GM18870 (cell line): ENCODE measurements at regions not wholly inside any gene's neighbourhood (a gene's known extent, or its start where the extent isn't known, plus 50 kb on each side); places are given as distances from the start of the nearest gene placed in this dataset.
"Not testable (repeated sequence)": the region's sequence is repeated elsewhere in the genome, so short reads cannot be mapped to it uniquely, and the experiment has no call there.

ENCODE experiments used
- ATAC-seq: cut with Tn5 transposase; IDR thresholded peaks from one replicate; pipeline ENCODE4 v1.9.1; 2021; ENCODE audit warnings: moderate library complexity; ENCODE audit not compliant: unreplicated experiment

- no peak for ATAC-seq
These were observed 333.6 kb downstream of the ADGRD1 start for GRCh38 chr12:131287015-131287937.

GRCh38 chr12:131287938-131288764 lies 334.4 kb downstream of the ADGRD1 start:
- ATAC-seq, result no peak

GRCh38 chr12:131288765-131289695 lies 335.3 kb downstream of the ADGRD1 start:
- not testable (repeated sequence) for ATAC-seq

GRCh38 chr12:131289807-131290206 lies 336.1 kb downstream of the ADGRD1 start:
- ATAC-seq, result not testable (repeated sequence)

GRCh38 chr12:131290255-131290959 lies 336.7 kb downstream of the ADGRD1 start:
- no peak for ATAC-seq

GRCh38 chr12:131293071-131294015 lies 339.6 kb downstream of the ADGRD1 start:
- not testable (repeated sequence) for ATAC-seq

- ATAC-seq, result not testable (repeated sequence)
These were observed 341.0 kb downstream of the ADGRD1 start for GRCh38 chr12:131294716-131295115.

GRCh38 chr12:131295117-131295516 lies 341.4 kb downstream of the ADGRD1 start:
- ATAC-seq, result not testable (repeated sequence)

GRCh38 chr12:131295559-131295958 lies 341.9 kb downstream of the ADGRD1 start:
- not testable (repeated sequence) for ATAC-seq

GRCh38 chr12:131296136-131296535 lies 342.4 kb downstream of the ADGRD1 start:
- not testable (repeated sequence) for ATAC-seq

GRCh38 chr12:131296651-131297050 lies 342.9 kb downstream of the ADGRD1 start:
- ATAC-seq, result not testable (repeated sequence)

GRCh38 chr12:131298526-131299369 lies 345.0 kb downstream of the ADGRD1 start:
- ATAC-seq, result not testable (repeated sequence)

GRCh38 chr12:131299370-131299701 lies 345.6 kb downstream of the ADGRD1 start:
- ATAC-seq, result not testable (repeated sequence)

GRCh38 chr12:131303576-131303975 lies 349.9 kb downstream of the ADGRD1 start:
- not testable (repeated sequence) for ATAC-seq

- not testable (repeated sequence) for ATAC-seq
These were observed 350.9 kb downstream of the ADGRD1 start for GRCh38 chr12:131304642-131305041.

- no peak for ATAC-seq
These were observed 356.0 kb downstream of the ADGRD1 start for GRCh38 chr12:131309700-131310099.

- ATAC-seq, result not testable (repeated sequence)
These were observed 356.7 kb downstream of the ADGRD1 start for GRCh38 chr12:131310227-131310969.
